ENCODE measurements at regions not wholly inside any gene's neighbourhood (a gene's known extent, or its start where the extent isn't known, plus 50 kb on each side); places are given as distances from the start of the nearest gene placed in this dataset.
A peak's percentile ranks its signal among the peaks of the same experiment; 100 is the strongest.

- no peak for ATAC-seq
These were observed 201.0 kb upstream of the ZNF217 start for GRCh38 chr20:53794529-53795115.

GRCh38 chr20:53793783-53794383, 200.2 kb upstream of the ZNF217 start:
- intact Hi-C loops (cut with micrococcal nuclease): no loop called here
- Mint-ChIP-seq H3K9me3 (no peaks in the 10 kb centered on the region), H3K36me3 (ENCODE audit: low read depth) (no peaks in the 10 kb centered on the region), H3K4me1 (ENCODE audit: low read depth) (peaks cover 17% of the 10 kb centered on the region), H3K27ac (peak overlapping the region; percentile 11), H3K27me3 (no peaks in the 10 kb centered on the region), H3K4me3 (no peak overlapping the region)
- DNase-seq: no peak
- ATAC-seq: no peak
- POLR2A ChIA-PET: no interaction called here
- CTCF ChIA-PET: interaction anchor here (1.4 kb wide), 1 partner anchor 20 kb away, joined by 3 read pairs; no protein-coding TSS in a partner anchor
- TF ChIP-seq CTCF (IDR thresholded peaks at IDR 0.05): no peak

More at GRCh38 chr20:53794529-53795115, 201.0 kb upstream of the ZNF217 start:
- no peak overlapping the region for H3K4me3 Mint-ChIP-seq
- H3K9me3 Mint-ChIP-seq: no peaks in the 10 kb centered on the region
- CTCF ChIA-PET: interaction anchor here (1.4 kb wide), 1 partner anchor 20 kb away, joined by 3 read pairs; no protein-coding TSS in a partner anchor
- H3K27ac Mint-ChIP-seq: no peak overlapping the region
- no peaks in the 10 kb centered on the region for H3K27me3 Mint-ChIP-seq
- peaks cover 12% of the 10 kb centered on the region for H3K4me1 Mint-ChIP-seq (ENCODE audit: low read depth)
- no peaks in the 10 kb centered on the region for H3K36me3 Mint-ChIP-seq (ENCODE audit: low read depth)
- intact Hi-C loops (cut with micrococcal nuclease): no loop called here
- no peak for TF ChIP-seq CTCF (IDR thresholded peaks at IDR 0.05)
- POLR2A ChIA-PET: no interaction called here
- no peak for DNase-seq

GRCh38 chr20:53792946-53793536, 199.4 kb upstream of the ZNF217 start:
- no peak overlapping the region for H3K27ac Mint-ChIP-seq
- no peaks in the 10 kb centered on the region for H3K9me3 Mint-ChIP-seq
- TF ChIP-seq CTCF (IDR thresholded peaks at IDR 0.05): no peak
- no peaks in the 10 kb centered on the region for H3K27me3 Mint-ChIP-seq
- CTCF ChIA-PET: interaction anchor here (0.9 to 1.4 kb wide), 2 partner anchors 13 to 19 kb away, joined by 3 read pairs; no protein-coding TSS in a partner anchor
- H3K4me3 Mint-ChIP-seq: no peak overlapping the region
- intact Hi-C loops (cut with micrococcal nuclease): no loop called here
- POLR2A ChIA-PET: interaction anchor here (0.8 kb wide), 1 partner anchor 91 kb away, joined by 3 read pairs; no protein-coding TSS in a partner anchor
- no peaks in the 10 kb centered on the region for H3K36me3 Mint-ChIP-seq (ENCODE audit: low read depth)
- H3K4me1 Mint-ChIP-seq (ENCODE audit: low read depth): peaks cover 17% of the 10 kb centered on the region
- DNase-seq (no peak), ATAC-seq (no peak)

GRCh38 chr20:53789989-53790675, 196.5 kb upstream of the ZNF217 start:
- POLR2A ChIA-PET: interaction anchor here (0.7 kb wide), 1 partner anchor 112 kb away, joined by 3 read pairs; no protein-coding TSS in a partner anchor
- intact Hi-C loops (cut with micrococcal nuclease): no loop called here
- H3K4me3 Mint-ChIP-seq: no peak overlapping the region

More at GRCh38 chr20:53789989-53790675, 196.5 kb upstream of the ZNF217 start:
- TF ChIP-seq CTCF (IDR thresholded peaks at IDR 0.05): no peak
- no peaks in the 10 kb centered on the region for H3K36me3 Mint-ChIP-seq (ENCODE audit: low read depth)
- H3K4me1 Mint-ChIP-seq (ENCODE audit: low read depth): peaks cover 28% of the 10 kb centered on the region
- H3K9me3 Mint-ChIP-seq: no peaks in the 10 kb centered on the region
- H3K27ac Mint-ChIP-seq: peak overlapping the region; percentile 33
- CTCF ChIA-PET: no interaction called here
- ATAC-seq (peak; percentile 67), DNase-seq (no peak)
- H3K27me3 Mint-ChIP-seq: no peaks in the 10 kb centered on the region

All from activated CD8-positive, alpha-beta T cell treated with anti-CD3 and anti-CD28 coated beads for 36 hours (primary cell).